NB4 (cell line): ENCODE measurements at regions not wholly inside any gene's neighbourhood (a gene's known extent, or its start where the extent isn't known, plus 50 kb on each side); places are given as distances from the start of the nearest gene placed in this dataset.

Experiments used
- DNase-seq: peaks from one replicate; pipeline ENCODE4 v3.0.0; 2010; ENCODE audit warnings: low read depth
- H3K4me3 ChIP-seq: one replicate; pipeline ENCODE4 v1.5.1; 2011; ENCODE audit warnings: mild to moderate bottlenecking, low read depth, low read length, moderate library complexity
- MYC ChIP-seq: IDR thresholded peaks from 2 replicates; pipeline ENCODE4 v1.6.1; 2011; ENCODE audit warnings: low read depth, low read length
- POLR2A ChIP-seq: IDR thresholded peaks from 2 replicates; pipeline ENCODE4 v1.6.1; 2011; ENCODE audit warnings: mild to moderate bottlenecking; ENCODE audit not compliant: insufficient read length; ENCODE audit errors: extremely low read depth
- TF ChIP-seq, protein P1 (sequence below): IDR thresholded peaks from 2 replicates; pipeline ENCODE4 v1.6.1; 2011; ENCODE audit warnings: low read depth, low read length
- TF ChIP-seq, protein P2 (sequence below): IDR thresholded peaks from one replicate; pipeline ENCODE4 v1.5.1; 2012; ENCODE audit warnings: low read depth, low read length

GRCh38 chr11:15613789-15614188 lies 499.1 kb downstream of the INSC start:
- no peak for DNase-seq
- H3K4me3 ChIP-seq, result no peak overlapping the region
- TF ChIP-seq POLR2A (no peak), MYC (no peak)
- TF ChIP-seq, protein P1, sequence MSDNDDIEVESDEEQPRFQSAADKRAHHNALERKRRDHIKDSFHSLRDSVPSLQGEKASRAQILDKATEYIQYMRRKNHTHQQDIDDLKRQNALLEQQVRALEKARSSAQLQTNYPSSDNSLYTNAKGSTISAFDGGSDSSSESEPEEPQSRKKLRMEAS, result no peak
- TF ChIP-seq, protein P2, sequence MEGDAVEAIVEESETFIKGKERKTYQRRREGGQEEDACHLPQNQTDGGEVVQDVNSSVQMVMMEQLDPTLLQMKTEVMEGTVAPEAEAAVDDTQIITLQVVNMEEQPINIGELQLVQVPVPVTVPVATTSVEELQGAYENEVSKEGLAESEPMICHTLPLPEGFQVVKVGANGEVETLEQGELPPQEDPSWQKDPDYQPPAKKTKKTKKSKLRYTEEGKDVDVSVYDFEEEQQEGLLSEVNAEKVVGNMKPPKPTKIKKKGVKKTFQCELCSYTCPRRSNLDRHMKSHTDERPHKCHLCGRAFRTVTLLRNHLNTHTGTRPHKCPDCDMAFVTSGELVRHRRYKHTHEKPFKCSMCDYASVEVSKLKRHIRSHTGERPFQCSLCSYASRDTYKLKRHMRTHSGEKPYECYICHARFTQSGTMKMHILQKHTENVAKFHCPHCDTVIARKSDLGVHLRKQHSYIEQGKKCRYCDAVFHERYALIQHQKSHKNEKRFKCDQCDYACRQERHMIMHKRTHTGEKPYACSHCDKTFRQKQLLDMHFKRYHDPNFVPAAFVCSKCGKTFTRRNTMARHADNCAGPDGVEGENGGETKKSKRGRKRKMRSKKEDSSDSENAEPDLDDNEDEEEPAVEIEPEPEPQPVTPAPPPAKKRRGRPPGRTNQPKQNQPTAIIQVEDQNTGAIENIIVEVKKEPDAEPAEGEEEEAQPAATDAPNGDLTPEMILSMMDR, result no peak

GRCh38 chr11:15615398-15616096 lies 500.8 kb downstream of the INSC start:
- DNase-seq, result no peak
- TF ChIP-seq MYC (no peak), POLR2A (no peak)
- TF ChIP-seq, protein P2, result no peak
- TF ChIP-seq, protein P1, result no peak
- no peak overlapping the region for H3K4me3 ChIP-seq

DNA sequence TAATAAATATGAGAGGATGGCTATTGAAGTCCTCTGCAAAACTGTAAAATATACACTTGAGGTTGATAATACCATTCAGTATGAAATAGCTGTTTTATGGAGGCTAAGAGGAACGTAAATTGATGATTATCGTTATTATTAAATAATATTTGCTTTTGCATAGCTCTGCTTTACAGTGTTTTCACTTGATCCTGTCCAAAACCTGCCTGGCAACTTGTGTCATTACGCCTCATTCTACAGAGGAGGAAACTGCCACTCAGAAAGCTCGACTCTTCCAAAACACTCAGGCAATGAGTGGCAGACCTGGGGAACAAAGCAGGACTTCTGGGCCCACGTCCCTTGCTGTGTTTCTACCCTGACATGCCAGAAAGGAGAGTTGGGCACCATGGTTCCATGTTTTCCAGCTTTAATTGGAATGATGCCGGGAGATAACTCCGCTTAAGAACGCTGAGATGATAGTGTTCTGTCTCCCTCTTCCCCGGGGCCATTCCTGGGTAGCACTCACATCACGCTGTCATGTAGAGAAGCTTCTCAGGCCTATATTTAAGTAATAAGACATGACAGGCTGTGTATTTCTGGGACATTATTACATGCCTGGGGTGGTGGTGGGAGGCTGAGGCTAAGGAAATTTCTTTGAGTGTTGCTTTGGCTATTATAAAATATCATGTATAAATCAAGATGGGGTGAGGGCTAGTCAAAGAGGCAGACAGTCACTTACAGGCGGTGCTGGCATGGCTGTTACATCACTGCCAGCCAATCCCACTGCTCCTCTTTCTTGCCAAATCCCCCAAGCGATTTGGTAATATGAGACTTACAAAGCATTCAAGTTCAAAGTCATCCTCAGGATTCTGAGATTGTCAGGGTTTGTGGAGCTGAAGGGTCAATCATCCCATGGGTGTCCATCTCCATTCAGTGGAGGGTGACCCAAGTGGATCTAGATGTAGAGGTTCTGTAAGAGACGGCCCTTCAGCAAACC lies 501.7 kb downstream of the INSC start:
- peak; percentile 12 for DNase-seq
- H3K4me3 ChIP-seq, result no peak overlapping the region
- TF ChIP-seq POLR2A (no peak), MYC (no peak)
- TF ChIP-seq, protein P2, result no peak
- TF ChIP-seq, protein P1, result no peak

DNA sequence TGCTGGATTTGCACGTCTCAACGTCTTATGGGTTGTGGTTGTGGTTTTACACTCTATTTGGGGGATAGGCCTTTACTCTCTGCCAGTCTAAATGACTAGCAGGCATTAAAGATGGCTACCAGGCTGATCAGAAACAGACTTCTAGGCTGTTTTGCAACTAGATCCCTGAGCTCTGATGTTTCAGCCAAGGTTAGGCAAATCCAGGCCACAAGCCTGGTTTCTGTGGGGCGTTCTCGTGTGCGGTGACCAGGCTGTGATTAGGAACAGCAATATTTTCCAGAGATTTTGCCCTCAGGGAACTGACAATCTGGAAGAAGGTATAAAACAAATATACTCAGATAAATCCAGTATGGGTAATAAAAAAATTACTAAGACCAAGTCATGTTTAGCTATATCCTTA lies 502.4 kb downstream of the INSC start:
- H3K4me3 ChIP-seq, result no peak overlapping the region
- DNase-seq, result no peak
- TF ChIP-seq MYC (no peak), POLR2A (no peak)
- TF ChIP-seq, protein P1, result no peak
- TF ChIP-seq, protein P2, result no peak

GRCh38 chr11:15618583-15619032 lies 503.9 kb downstream of the INSC start:
- TF ChIP-seq, protein P2, result no peak
- TF ChIP-seq MYC, result no peak
- no peak for TF ChIP-seq POLR2A
- TF ChIP-seq, protein P1, result no peak
- H3K4me3 ChIP-seq, result no peak overlapping the region
- DNase-seq, result no peak
